ENCODE measurements at regions not wholly inside any gene's neighbourhood (a gene's known extent, or its start where the extent isn't known, plus 50 kb on each side); places are given as distances from the start of the nearest gene placed in this dataset.
"Not testable (repeated sequence)": the region's sequence is repeated elsewhere in the genome, so short reads cannot be mapped to it uniquely, and the experiment has no call there.

DNA sequence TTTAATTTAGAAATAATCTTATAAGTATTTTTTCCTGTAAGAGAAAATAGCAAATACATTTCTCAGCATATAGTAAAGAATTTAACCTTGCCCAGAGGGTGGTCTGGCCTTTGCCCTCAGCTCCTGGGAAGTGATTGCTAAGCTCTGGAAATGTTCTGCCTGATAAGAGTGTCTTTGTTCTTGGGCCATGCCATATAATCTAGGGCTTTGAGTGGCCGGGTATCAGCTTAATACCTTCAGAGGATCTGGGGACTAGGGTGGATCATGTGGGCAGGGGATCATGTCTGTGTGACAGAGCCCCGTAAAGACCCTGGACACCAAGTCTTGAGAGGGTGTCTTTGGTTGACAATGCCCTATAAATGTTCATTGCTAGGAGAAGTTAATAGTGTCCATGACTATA is 1032.4 kb upstream of the MIR17HG start:
- POLR2A ChIA-PET (ENCODE audit: low non-redundant PET), result no interaction called here
- TF ChIP-seq, protein P1, sequence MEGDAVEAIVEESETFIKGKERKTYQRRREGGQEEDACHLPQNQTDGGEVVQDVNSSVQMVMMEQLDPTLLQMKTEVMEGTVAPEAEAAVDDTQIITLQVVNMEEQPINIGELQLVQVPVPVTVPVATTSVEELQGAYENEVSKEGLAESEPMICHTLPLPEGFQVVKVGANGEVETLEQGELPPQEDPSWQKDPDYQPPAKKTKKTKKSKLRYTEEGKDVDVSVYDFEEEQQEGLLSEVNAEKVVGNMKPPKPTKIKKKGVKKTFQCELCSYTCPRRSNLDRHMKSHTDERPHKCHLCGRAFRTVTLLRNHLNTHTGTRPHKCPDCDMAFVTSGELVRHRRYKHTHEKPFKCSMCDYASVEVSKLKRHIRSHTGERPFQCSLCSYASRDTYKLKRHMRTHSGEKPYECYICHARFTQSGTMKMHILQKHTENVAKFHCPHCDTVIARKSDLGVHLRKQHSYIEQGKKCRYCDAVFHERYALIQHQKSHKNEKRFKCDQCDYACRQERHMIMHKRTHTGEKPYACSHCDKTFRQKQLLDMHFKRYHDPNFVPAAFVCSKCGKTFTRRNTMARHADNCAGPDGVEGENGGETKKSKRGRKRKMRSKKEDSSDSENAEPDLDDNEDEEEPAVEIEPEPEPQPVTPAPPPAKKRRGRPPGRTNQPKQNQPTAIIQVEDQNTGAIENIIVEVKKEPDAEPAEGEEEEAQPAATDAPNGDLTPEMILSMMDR (conservative IDR thresholded peaks at IDR 0.05; ENCODE audit: low read depth), result no peak
- CTCF ChIA-PET, result no interaction called here
- no peak for DNase-seq (ENCODE audit: low spot score)
- H3K27ac ChIP-seq, result no peak overlapping the region

DNA sequence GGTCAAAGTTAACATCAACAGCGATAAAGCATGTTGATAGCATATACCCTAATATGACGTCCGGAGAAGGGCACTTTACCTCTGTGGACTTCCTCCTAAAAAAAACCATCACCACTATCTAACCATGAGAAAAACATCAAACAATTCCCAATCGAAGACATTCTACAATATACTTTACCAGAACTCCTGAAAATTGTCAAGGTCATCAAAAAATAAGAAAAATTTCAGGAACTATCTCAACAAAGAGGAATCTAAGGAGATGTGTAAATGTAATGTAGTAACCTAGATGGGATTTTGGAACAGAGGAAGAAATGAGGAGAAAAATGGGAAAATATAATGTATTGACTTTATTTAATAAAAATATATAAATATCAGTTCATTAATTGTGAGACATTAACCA is 1026.8 kb upstream of the MIR17HG start:
- CTCF ChIA-PET, result no interaction called here
- no peak for DNase-seq (ENCODE audit: low spot score)

DNA sequence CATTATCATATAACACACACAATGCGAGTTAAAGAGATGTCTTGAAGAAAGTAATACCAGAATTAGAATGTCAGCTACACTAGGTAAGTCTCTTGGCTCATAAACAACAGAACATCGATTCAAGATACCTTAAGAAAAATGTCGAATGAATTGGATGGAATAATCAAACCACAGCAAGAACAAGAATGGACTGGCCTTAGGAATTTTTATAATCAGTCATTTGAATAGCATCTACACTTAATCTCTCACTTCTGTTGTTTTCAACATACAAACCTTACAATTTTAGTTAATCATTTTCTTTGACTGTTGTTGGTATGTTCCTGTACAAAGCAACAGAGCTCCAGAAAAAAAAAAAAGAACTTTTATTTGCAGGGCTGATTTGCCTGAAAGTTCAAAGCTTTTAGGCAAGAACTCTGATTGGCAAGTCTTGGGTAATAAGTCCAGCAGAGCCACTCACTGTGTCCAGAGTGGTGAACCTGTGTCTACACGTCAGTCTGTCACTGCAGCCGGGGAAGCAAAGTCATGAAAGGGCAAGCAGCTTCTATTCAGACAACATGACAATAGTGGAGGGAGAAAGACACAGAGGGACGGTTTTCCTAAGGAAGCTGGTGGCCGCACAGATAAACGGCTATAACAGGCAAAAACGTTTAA is 1026.1 kb upstream of the MIR17HG start:
- TF ChIP-seq, protein P1 (conservative IDR thresholded peaks at IDR 0.05; ENCODE audit: low read depth), result no peak
- no peak overlapping the region for H3K27ac ChIP-seq
- ChIA-PET CTCF (interaction anchor here (0.6 kb wide), 1 partner anchor 545 kb away, joined by 3 read pairs; no protein-coding TSS in a partner anchor), POLR2A (ENCODE audit: low non-redundant PET) (no interaction called here)
- no peak for DNase-seq (ENCODE audit: low spot score)

More for the DNA sequence above, 1026.8 kb upstream of the MIR17HG start:
- no peak overlapping the region for H3K27ac ChIP-seq
- POLR2A ChIA-PET (ENCODE audit: low non-redundant PET), result no interaction called here
- TF ChIP-seq, protein P1 (conservative IDR thresholded peaks at IDR 0.05; ENCODE audit: low read depth), result no peak

DNA sequence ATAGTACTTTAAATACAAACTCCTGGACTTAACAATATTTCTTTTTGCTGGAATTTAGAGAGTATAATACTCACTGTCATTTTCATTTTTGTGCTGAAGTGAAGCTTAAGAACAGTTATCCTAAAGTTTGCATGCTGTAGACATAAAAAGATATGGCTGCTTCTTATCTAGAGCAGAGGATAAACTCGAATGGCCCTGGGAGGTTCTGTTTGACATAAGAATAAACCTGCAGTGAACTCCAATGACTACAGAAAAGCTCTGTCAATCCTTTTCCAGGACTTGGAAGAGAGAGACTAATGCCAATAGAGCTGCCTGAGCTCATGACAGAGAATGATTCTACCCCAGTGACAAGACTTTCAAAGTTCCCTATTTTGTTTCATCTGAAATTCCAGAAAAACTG is 1017.8 kb upstream of the MIR17HG start:
- no peak for DNase-seq (ENCODE audit: low spot score)
- no peak overlapping the region for H3K27ac ChIP-seq
- POLR2A ChIA-PET (ENCODE audit: low non-redundant PET), result no interaction called here
- TF ChIP-seq, protein P1 (conservative IDR thresholded peaks at IDR 0.05; ENCODE audit: low read depth), result no peak
- CTCF ChIA-PET, result interaction anchor here (0.5 to 0.7 kb wide), 2 partner anchors 17 to 503 kb away, joined by 4 to 7 read pairs; no protein-coding TSS in a partner anchor

DNA sequence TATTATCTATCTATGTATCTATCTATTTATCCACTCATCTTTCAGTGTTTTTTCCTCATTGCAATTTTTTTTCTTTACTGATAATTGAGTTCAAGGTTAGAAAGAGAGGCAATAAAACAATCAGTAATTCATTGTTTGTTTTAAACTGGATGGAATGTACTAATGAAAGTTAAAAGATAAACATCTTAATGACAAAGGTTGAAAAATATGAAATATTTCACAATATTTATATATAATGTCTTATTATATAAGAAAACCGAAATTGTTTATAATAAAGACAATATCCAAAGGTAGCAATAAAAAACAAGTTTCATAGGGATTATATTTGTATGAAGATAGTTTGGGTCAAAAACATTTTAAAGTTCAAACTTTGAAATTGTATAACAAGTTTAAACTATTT is 1015.5 kb upstream of the MIR17HG start:
- CTCF ChIA-PET, result no interaction called here
- no peak for DNase-seq (ENCODE audit: low spot score)
- H3K27ac ChIP-seq, result no peak overlapping the region
- POLR2A ChIA-PET (ENCODE audit: low non-redundant PET), result no interaction called here
- TF ChIP-seq, protein P1 (conservative IDR thresholded peaks at IDR 0.05; ENCODE audit: low read depth), result no peak

DNA sequence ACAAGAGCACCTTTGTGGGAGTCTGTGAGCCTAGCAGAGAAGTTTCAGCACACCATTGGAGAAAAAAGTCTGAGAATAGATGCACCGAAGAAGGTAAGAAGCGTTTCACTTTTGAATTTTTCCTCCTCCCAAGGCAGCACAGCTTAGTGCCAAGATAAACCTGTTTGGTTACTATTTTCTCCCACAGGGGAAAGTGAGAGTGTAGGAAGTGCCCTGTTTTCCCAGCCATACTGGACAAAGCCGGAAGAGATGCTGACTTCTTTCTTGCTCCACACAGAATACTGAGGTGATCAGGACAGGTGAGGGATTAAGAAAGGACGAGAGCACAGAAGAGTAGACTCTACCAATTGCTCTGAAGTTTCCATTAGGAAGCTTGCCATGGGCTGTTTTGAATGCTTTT is 1011.0 kb upstream of the MIR17HG start:
- TF ChIP-seq, protein P1 (conservative IDR thresholded peaks at IDR 0.05; ENCODE audit: low read depth), result no peak
- no peak overlapping the region for H3K27ac ChIP-seq
- ChIA-PET CTCF (no interaction called here), POLR2A (ENCODE audit: low non-redundant PET) (no interaction called here)
- peak; percentile 4 for DNase-seq (ENCODE audit: low spot score)

DNA sequence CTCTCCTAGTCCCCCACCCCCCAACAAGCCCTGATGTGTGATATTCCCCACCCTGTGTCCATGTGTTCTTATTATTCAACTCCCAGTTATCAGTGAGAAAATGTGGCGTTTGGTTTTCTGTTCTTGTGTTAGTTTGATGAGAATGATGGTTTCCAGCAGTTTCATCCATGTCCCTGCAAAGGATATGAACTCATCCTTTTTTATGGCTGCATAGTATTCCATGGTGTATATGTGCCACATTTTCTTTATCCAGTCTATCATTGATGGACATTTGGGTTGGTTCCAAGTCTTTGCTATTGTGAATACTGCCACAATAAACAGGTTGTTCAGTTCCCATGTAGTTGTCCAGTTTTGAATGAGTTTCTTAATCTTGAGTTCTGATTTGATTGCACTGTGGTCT is 1006.1 kb upstream of the MIR17HG start:
- CTCF ChIA-PET; H3K27ac ChIP-seq; DNase-seq (ENCODE audit: low spot score); POLR2A ChIA-PET (ENCODE audit: low non-redundant PET): not testable (repeated sequence)

DNA sequence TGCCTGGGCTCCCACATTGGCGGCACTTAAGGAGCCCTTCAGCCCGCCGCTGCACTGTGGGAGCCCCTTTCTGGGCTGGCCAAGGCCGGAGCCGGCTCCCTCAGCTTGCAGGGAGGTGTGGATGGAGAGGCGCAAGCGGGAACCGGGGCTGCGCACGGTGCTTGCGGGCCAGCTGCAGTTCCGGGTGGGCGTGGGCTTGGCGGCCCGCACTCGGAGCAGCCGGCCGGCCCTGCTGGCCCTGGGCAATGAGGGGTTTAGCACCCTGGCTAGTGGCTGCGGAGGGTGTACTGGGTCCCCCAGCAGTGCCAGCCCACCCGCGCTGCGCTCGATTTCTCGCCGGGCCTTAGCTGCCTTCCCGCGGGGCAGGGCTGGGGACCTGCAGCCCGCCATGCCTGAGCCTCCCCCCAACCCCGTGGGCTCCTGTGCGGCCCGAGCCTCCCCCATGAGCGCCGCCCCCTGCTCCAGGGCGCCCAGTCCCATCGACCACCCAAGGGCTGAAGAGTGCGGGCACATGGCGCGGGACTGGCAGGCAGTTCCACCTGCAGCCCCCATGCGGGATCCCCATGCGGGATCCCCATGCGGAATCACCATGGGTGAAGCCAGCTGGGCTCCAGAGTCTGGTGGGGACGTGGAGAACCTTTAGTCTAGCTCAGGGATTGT is 998.9 kb upstream of the MIR17HG start:
- DNase-seq (ENCODE audit: low spot score); CTCF ChIA-PET; POLR2A ChIA-PET (ENCODE audit: low non-redundant PET); H3K27ac ChIP-seq: not testable (repeated sequence)

Measured in RWPE1 (cell line).